GM21381 (cell line): ENCODE measurements at regions not wholly inside any gene's neighbourhood (a gene's known extent, or its start where the extent isn't known, plus 50 kb on each side); places are given as distances from the start of the nearest gene placed in this dataset.

Source experiments
- ATAC-seq: cut with Tn5 transposase; IDR thresholded peaks from one replicate; pipeline ENCODE4 v1.9.1; 2021; ENCODE audit warnings: mild to moderate bottlenecking, moderate library complexity; ENCODE audit not compliant: unreplicated experiment

GRCh38 chr12:78579846-78580245 is 284.7 kb upstream of the SYT1 start:
- no peak for ATAC-seq

GRCh38 chr12:78580296-78580695 is 284.3 kb upstream of the SYT1 start:
- no peak for ATAC-seq

- ATAC-seq, result no peak
Observed at GRCh38 chr12:78584695-78585094, 279.9 kb upstream of the SYT1 start.

GRCh38 chr12:78585132-78585531 is 279.4 kb upstream of the SYT1 start:
- ATAC-seq, result no peak

- no peak for ATAC-seq
Observed at GRCh38 chr12:78586790-78587189, 277.8 kb upstream of the SYT1 start.

GRCh38 chr12:78599366-78599765 is 265.2 kb upstream of the SYT1 start:
- no peak for ATAC-seq

GRCh38 chr12:78600541-78600940 is 264.0 kb upstream of the SYT1 start:
- no peak for ATAC-seq

- ATAC-seq, result no peak
Observed at GRCh38 chr12:78611504-78611903, 253.1 kb upstream of the SYT1 start.

- no peak for ATAC-seq
Observed at GRCh38 chr12:78612190-78612589, 252.4 kb upstream of the SYT1 start.

- ATAC-seq, result no peak
Observed at GRCh38 chr12:78617683-78618082, 246.9 kb upstream of the SYT1 start.

- no peak for ATAC-seq
Observed at GRCh38 chr12:78622529-78623195, 241.9 kb upstream of the SYT1 start.

GRCh38 chr12:78628491-78629100 is 236.0 kb upstream of the SYT1 start:
- ATAC-seq, result no peak

GRCh38 chr12:78636231-78636855 is 228.2 kb upstream of the SYT1 start:
- ATAC-seq, result no peak

GRCh38 chr12:78641837-78642423 is 222.6 kb upstream of the SYT1 start:
- no peak for ATAC-seq

GRCh38 chr12:78645956-78646355 is 218.6 kb upstream of the SYT1 start:
- no peak for ATAC-seq

- no peak for ATAC-seq
Observed at GRCh38 chr12:78651755-78652154, 212.8 kb upstream of the SYT1 start.

- ATAC-seq, result no peak
Observed at GRCh38 chr12:78666584-78666983, 198.0 kb upstream of the SYT1 start.

GRCh38 chr12:78671295-78671694 is 193.3 kb upstream of the SYT1 start:
- ATAC-seq, result no peak

- ATAC-seq, result no peak
Observed at GRCh38 chr12:78672033-78672432, 192.5 kb upstream of the SYT1 start.

- ATAC-seq, result no peak
Observed at GRCh38 chr12:78674311-78675090, 190.1 kb upstream of the SYT1 start.

GRCh38 chr12:78680596-78680995 is 184.0 kb upstream of the SYT1 start:
- ATAC-seq, result no peak
